Head of caudate nucleus (tissue), 42 donors: ENCODE measurements at regions not wholly inside any gene's neighbourhood (a gene's known extent, or its start where the extent isn't known, plus 50 kb on each side); places are given as distances from the start of the nearest gene placed in this dataset.
A peak's percentile ranks its signal among the peaks of the same experiment; 100 is the strongest.

ENCODE experiments used
- DNase-seq, 42 donors: peaks; one replicate each; pipeline versions ENCODE4 v3.0.0 to v3.0.0-alpha.2; 2020 to 2021; ENCODE audit warnings: mixed read lengths in 7 of 42
- intact Hi-C: fragments of 100-400 bp; cut with DNase I; formaldehyde crosslinking; loops from one replicate; pipeline ENCODE4 v1.15.0; 2022

- intact Hi-C loops: no loop called here
- no peak for DNase-seq
Measured at GRCh38 chr9:134214386-134214765, 50.0 kb upstream of the RNU6ATAC start.

- intact Hi-C loops: no loop called here
- peak in 22 of 42 donors; percentile 15 to 66 (median 35) for DNase-seq
Measured at GRCh38 chr9:134214766-134215419, 50.5 kb upstream of the RNU6ATAC start.

- DNase-seq: peak in 3 of 42 donors; percentile 17 to 51 (median 47)
- intact Hi-C loops: no loop called here
Measured at GRCh38 chr9:134215420-134215698, 51.0 kb upstream of the RNU6ATAC start.

GRCh38 chr9:134215699-134216448 is 51.5 kb upstream of the RNU6ATAC start:
- intact Hi-C loops: no loop called here
- DNase-seq: peak in 27 of 42 donors; percentile 15 to 68 (median 39)

GRCh38 chr9:134216449-134216951 is 52.1 kb upstream of the RNU6ATAC start:
- intact Hi-C loops: no loop called here
- DNase-seq: peak in 1 of 42 donors; percentile 2

GRCh38 chr9:134216961-134217360 is 52.6 kb upstream of the RNU6ATAC start:
- no peak for DNase-seq
- intact Hi-C loops: no loop called here

- DNase-seq: peak in 1 of 42 donors; percentile 41
- intact Hi-C loops: no loop called here
Measured at GRCh38 chr9:134217431-134218210, 53.3 kb upstream of the RNU6ATAC start.

- DNase-seq: peak in 1 of 42 donors; percentile 2
- intact Hi-C loops: no loop called here
Measured at GRCh38 chr9:134218230-134218629, 53.9 kb upstream of the RNU6ATAC start.

- intact Hi-C loops: no loop called here
- peak in 2 of 42 donors; percentile 5 to 27 for DNase-seq
Measured at GRCh38 chr9:134219646-134220060, 55.3 kb upstream of the RNU6ATAC start.

GRCh38 chr9:134220311-134220710 is 55.9 kb upstream of the RNU6ATAC start:
- intact Hi-C loops: no loop called here
- DNase-seq: no peak

- DNase-seq: peak in 1 of 42 donors; percentile 4
- intact Hi-C loops: no loop called here
Measured at GRCh38 chr9:134221273-134222017, 57.1 kb upstream of the RNU6ATAC start.

GRCh38 chr9:134222018-134222573 is 57.7 kb upstream of the RNU6ATAC start:
- DNase-seq: peak in 2 of 42 donors; percentile 2 to 5
- intact Hi-C loops: no loop called here

GRCh38 chr9:134223091-134223490 is 58.7 kb upstream of the RNU6ATAC start:
- DNase-seq: peak in 2 of 42 donors; percentile 3 to 9

GRCh38 chr9:134223591-134224122 is 59.3 kb upstream of the RNU6ATAC start:
- peak in 1 of 42 donors; percentile 3 for DNase-seq
- intact Hi-C loops: no loop called here

More at GRCh38 chr9:134223091-134223490, 58.7 kb upstream of the RNU6ATAC start:
- intact Hi-C loops: no loop called here

GRCh38 chr9:134224127-134224526 is 59.8 kb upstream of the RNU6ATAC start:
- intact Hi-C loops: no loop called here
- DNase-seq: no peak

GRCh38 chr9:134224567-134225093 is 60.3 kb upstream of the RNU6ATAC start:
- no peak for DNase-seq
- intact Hi-C loops: no loop called here

GRCh38 chr9:134225186-134225585 is 60.8 kb upstream of the RNU6ATAC start:
- no peak for DNase-seq
- intact Hi-C loops: no loop called here

GRCh38 chr9:134225816-134226215 is 61.5 kb upstream of the RNU6ATAC start:
- no peak for DNase-seq
- intact Hi-C loops: no loop called here
